ENCODE measurements at regions not wholly inside any gene's neighbourhood (a gene's known extent, or its start where the extent isn't known, plus 50 kb on each side); places are given as distances from the start of the nearest gene placed in this dataset.
A peak's percentile ranks its signal among the peaks of the same experiment; 100 is the strongest.
"Not testable (repeated sequence)": the region's sequence is repeated elsewhere in the genome, so short reads cannot be mapped to it uniquely, and the experiment has no call there.

DNA sequence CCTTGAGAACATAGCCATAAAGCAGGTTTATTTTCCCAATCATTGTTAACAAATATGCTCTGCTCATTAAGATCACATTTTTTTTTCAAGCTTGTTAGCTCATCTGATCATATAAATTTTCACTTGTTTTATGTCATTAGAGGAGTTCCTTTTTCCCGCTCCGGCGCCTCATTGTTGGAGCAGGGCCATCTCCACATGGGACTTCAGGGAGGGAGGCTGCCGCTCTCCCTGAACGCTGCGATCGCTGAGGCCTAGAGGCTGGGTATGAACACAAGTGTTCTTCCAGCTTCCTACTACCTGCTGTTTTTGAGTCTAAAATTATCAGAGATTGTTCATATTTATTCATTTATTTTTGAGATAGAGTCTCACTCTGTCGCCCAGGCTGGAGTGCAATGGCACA, 246.9 kb downstream of the MPDZ start:
- TF ChIP-seq, protein P1, sequence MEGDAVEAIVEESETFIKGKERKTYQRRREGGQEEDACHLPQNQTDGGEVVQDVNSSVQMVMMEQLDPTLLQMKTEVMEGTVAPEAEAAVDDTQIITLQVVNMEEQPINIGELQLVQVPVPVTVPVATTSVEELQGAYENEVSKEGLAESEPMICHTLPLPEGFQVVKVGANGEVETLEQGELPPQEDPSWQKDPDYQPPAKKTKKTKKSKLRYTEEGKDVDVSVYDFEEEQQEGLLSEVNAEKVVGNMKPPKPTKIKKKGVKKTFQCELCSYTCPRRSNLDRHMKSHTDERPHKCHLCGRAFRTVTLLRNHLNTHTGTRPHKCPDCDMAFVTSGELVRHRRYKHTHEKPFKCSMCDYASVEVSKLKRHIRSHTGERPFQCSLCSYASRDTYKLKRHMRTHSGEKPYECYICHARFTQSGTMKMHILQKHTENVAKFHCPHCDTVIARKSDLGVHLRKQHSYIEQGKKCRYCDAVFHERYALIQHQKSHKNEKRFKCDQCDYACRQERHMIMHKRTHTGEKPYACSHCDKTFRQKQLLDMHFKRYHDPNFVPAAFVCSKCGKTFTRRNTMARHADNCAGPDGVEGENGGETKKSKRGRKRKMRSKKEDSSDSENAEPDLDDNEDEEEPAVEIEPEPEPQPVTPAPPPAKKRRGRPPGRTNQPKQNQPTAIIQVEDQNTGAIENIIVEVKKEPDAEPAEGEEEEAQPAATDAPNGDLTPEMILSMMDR (conservative IDR thresholded peaks at IDR 0.05; ENCODE audit: control insufficient read depth, insufficient read depth, low read depth, low read length), result no peak
- H3K4me3 ChIP-seq (ENCODE audit: control insufficient read depth, low read depth, low read length), result no peak overlapping the region
- DNase-seq (ENCODE audit: low read depth), result no peak

DNA sequence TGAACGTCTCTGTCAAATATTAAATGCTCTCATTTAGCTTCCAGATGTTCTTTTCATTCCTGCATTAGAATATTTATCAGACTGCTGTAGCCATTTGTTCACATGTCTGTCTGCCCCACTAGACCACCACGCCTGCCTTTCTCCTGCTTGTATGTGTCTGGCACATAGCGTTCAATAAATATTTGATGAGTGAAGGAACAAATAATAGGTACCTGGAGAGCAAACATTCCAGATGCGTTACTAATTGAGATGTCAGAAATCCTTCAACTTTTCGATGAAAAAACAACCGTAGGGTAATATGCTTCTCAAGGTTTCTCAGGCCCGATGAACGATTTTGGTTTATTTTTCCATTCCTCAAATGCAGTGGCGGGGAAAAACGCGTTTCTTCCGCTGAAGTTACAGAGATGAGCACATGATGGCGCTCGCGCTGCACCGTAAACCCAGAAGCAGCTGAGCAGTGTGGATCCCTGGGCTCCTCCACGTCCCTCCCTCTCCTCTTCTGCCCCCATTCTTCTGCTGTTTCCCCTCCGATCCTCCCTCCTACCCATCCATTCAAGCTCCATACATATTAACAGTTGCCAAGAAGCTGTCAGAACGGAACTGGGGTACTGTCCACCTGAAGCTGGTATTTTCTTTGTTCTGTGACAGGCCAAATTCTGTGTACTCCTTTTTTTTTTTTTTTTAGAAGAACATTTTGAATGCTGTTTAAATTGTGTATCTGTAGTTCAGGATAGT, 245.4 kb downstream of the MPDZ start:
- H3K4me3 ChIP-seq (ENCODE audit: control insufficient read depth, low read depth, low read length), result peak overlapping the region; percentile 28
- DNase-seq (ENCODE audit: low read depth), result peak; percentile 66
- TF ChIP-seq, protein P1 (conservative IDR thresholded peaks at IDR 0.05; ENCODE audit: control insufficient read depth, insufficient read depth, low read depth, low read length), result peak; percentile 89

DNA sequence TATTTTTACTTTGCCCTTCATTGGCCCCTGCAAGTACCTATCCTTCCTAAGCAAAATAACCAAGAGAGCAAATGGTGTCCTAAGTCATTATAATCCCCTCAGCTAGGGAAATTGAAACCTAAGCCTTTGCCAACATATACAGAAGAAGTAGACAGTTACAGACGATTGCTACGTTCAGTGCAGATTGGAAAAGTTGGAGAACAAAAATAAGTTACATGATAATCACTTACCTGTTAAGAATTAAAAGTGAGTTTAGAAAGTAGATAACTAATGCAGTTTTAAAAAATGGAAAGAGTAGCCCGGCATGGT, 244.8 kb downstream of the MPDZ start:
- DNase-seq (ENCODE audit: low read depth), result no peak
- no peak overlapping the region for H3K4me3 ChIP-seq (ENCODE audit: control insufficient read depth, low read depth, low read length)
- TF ChIP-seq, protein P1 (conservative IDR thresholded peaks at IDR 0.05; ENCODE audit: control insufficient read depth, insufficient read depth, low read depth, low read length), result no peak

DNA sequence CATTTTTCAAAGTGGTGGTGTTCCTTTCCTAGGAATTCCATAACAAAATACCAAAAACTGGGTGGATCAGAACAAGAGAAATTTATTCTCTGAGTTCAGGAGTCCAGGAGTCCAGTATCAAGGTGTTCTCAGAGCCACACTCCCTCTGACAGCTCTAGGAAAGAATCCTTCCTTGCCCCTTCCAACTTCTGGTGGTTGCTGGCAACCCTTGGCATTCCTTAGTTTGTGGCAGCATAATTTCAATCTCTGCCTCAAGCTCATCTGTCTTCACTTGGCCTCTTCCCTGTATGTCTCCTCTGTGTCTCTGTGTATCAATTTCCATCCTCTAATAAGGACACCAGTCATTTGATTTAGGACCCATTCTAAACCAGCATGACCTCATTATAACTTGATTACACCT, 243.7 kb downstream of the MPDZ start:
- H3K4me3 ChIP-seq (ENCODE audit: control insufficient read depth, low read depth, low read length), result no peak overlapping the region
- no peak for DNase-seq (ENCODE audit: low read depth)
- TF ChIP-seq, protein P1 (conservative IDR thresholded peaks at IDR 0.05; ENCODE audit: control insufficient read depth, insufficient read depth, low read depth, low read length), result no peak

DNA sequence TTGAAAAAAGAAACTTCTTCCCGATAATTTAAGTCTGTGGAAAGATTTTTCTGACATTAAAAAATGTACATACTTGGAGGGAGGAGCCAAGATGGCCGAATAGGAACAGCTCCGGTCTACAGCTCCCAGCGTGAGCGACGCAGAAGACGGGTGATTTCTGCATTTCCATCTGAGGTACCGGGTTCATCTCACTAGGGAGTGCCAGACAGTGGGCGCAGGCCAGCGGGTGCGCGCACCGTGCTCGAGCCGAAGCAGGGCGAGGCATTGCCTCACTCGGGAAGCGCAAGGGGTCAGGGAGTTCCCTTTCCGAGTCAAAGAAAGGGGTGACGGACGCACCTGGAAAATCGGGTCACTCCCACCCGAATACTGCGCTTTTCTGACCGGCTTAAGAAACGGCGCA, 241.7 kb downstream of the MPDZ start:
- DNase-seq (ENCODE audit: low read depth); H3K4me3 ChIP-seq (ENCODE audit: control insufficient read depth, low read depth, low read length): not testable (repeated sequence)

DNA sequence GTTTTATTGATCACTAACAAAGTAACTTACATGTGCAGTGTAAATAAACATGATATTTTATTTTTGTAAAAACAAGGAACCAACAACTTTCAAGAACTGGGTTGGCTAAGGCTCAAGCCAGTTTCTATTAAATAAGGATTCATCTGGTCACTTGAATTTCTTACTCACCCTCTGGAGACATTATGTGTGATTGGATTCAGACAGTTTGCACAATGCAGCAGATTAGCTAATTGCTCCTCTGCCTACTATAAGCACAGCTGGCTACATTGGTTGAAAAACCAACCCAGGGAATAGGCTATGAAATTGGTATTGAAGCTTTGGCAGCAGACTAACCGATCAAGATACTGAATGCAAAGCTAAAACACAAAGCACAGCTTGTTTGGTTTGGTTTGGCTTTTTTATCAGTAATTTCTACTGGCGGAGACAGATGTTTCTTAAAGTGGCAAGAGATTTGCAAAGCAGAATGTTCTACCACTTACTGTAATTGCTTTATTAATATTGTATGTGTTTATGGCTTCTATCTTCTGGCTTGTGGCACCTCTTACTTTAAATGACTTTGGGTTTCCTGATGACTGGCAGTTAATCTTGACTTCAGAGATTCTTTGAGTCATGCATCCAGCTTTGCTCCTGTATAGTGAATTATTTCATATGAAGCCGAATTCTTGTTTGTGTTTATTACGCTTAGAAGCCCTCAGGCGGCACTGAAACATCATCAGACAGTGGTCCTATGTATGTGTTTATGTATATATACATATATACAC, 231.5 kb downstream of the MPDZ start:
- TF ChIP-seq, protein P1 (conservative IDR thresholded peaks at IDR 0.05; ENCODE audit: control insufficient read depth, insufficient read depth, low read depth, low read length), result no peak
- peak; percentile 4 for DNase-seq (ENCODE audit: low read depth)
- H3K4me3 ChIP-seq (ENCODE audit: control insufficient read depth, low read depth, low read length), result no peak overlapping the region

DNA sequence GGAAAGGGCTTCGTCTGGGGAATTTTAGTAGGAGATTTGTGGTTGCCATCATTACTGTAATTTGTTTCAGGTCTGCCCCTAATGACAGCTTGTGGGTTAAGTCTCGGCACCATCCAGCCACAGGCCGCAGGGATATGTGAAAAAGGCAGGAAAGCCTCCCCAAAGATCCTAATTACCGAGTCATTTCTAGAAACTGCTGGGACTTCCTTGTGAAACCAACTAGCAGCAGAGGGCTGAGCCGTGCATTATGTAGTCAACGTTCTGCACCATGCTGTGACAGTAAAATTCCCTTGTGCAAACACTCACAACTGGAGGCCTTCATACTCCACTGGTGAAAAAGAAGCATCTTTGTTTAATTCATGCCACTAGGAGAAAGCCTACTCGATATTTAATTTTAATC, 230.3 kb downstream of the MPDZ start:
- no peak for DNase-seq (ENCODE audit: low read depth)
- H3K4me3 ChIP-seq (ENCODE audit: control insufficient read depth, low read depth, low read length), result no peak overlapping the region
- TF ChIP-seq, protein P1 (conservative IDR thresholded peaks at IDR 0.05; ENCODE audit: control insufficient read depth, insufficient read depth, low read depth, low read length), result no peak
